COLO829 (cell line): ENCODE measurements at regions not wholly inside any gene's neighbourhood (a gene's known extent, or its start where the extent isn't known, plus 50 kb on each side); places are given as distances from the start of the nearest gene placed in this dataset.
"Not testable (repeated sequence)": the region's sequence is repeated elsewhere in the genome, so short reads cannot be mapped to it uniquely, and the experiment has no call there.

Experiments used
- DNase-seq: peaks from one replicate; pipeline ENCODE4 v3.0.0; 2012; ENCODE audit warnings: low spot score

DNA sequence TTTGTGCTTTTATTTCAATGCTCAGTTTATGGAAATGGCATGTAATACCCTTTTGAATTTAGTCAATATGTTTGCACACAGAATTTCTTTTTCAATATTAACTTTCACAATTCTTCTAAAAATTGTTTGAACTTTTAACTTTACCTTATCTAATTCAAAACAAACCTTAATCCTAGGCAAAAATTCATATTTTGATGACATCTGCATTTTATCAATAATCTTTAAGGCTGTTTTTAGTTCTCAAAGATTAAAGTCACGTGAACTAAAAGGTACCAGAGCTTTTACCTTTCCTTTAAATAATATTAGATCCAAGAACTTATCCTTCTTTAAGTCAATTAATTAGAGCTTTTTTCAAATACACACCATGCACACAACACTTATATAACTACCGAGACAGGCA, 218.9 kb upstream of the NCAM2 start:
- DNase-seq: no peak

DNA sequence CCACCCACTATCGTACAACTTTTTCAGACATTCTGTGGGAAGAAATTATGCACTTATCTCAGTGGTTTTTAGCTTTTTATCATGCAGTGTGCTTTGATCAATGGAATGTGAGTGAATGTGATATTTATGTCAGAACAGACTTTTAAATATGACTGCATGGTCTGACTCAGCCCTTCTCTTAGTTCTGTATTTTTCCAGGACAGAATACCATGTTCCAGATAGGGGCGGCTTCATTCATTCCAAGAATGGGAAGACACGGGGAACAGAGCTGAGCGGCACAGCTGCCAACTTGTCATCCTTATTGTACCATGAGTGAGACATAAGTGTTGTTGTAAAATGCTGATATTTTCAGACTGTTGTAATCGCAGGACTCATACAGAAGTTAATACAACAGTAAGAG, 214.6 kb upstream of the NCAM2 start:
- DNase-seq: no peak

- DNase-seq: no peak
Observed at GRCh38 chr21:20789729-20790500, 208.3 kb upstream of the NCAM2 start.

GRCh38 chr21:20800106-20800505, 198.1 kb upstream of the NCAM2 start:
- DNase-seq: no peak

GRCh38 chr21:20802201-20802600, 196.0 kb upstream of the NCAM2 start:
- DNase-seq: no peak

DNA sequence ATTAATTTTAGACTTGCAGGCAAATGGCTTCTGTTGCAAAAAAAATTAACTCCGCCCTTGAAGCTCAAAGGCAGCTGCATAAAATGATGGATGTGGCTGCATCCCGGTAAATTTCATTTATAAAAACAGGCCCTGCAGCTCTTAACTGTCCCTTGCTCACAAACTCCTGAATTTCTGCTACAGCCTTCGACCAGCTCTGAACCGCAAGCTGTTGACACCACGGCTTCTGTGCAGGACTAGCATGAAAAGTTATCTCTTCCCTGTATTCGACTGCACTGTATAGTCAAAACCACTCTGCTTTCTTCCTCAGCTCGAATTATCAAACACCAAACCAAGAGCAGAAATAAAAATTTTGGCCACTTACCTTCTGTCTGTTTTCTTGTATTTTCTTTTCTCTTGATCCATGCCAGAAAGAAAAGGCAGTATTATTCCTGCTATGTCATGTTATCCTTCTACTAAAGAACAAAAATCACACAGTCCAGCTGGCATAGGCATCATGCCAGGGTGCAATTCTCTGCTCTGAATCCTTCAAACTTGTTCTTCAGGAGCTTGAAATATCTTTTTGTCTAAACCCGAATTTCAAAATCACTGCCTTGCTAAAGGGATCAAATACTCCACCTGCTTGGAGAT, 195.5 kb upstream of the NCAM2 start:
- no peak for DNase-seq

GRCh38 chr21:20811702-20812101, 186.5 kb upstream of the NCAM2 start:
- DNase-seq: no peak

DNA sequence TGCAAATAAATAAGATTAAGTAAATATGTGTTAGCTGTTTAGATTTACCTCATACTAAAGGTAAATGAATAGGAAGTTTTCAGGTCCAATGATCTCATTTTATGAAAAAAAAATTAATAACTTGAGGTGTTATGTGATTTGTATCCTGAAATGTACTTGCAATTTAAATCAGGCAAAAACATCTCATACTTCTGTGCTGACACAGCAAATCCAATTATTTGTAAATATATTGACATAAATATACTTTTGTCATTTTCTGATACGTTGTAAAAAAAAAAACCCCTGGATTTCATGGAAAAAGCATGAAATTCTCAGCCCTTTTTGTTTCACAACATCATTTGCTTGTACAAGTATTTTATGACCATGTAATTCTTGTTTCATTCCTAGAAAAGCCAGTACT, 184.1 kb upstream of the NCAM2 start:
- no peak for DNase-seq

- no peak for DNase-seq
Observed at GRCh38 chr21:20822666-20823065, 175.5 kb upstream of the NCAM2 start.

GRCh38 chr21:20852866-20853265, 145.3 kb upstream of the NCAM2 start:
- DNase-seq: no peak

DNA sequence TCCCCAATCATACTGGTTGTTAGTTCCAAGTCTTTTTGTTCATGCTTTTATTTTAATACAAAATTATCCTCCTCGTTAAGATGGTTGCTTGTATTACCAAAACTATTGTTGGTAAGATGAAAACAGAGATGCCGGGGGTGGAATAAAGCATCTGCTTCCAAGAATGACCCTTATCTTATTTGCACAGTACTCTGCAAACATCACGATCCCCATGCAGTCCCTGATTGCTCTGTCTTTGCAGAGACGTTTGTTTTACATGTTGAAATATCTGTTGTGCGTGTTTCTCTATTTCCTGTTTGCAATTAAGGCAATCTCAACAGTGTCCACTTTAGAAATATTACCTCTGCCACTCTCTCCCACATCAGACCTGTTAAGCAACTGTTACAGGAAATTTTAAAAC, 141.3 kb upstream of the NCAM2 start:
- no peak for DNase-seq

DNA sequence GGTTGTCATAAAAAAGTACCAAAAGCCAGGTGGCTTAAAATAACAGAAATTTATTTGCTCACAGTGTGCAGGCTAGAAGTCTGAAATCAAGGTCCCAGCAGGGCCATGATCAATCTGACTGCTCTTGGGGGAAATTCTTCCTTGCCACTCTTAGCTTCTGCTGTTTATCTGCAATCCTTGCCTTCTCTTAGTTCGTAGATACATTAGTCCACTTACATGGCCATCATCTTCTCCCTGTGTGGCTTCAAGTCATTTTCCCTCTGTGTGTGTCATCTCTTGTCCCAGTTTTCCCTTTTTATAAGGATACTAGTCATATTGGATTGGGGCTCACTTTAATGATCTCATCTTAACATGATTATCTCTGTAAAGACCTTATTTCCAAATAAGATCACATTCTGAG, 124.0 kb upstream of the NCAM2 start:
- DNase-seq: no peak

DNA sequence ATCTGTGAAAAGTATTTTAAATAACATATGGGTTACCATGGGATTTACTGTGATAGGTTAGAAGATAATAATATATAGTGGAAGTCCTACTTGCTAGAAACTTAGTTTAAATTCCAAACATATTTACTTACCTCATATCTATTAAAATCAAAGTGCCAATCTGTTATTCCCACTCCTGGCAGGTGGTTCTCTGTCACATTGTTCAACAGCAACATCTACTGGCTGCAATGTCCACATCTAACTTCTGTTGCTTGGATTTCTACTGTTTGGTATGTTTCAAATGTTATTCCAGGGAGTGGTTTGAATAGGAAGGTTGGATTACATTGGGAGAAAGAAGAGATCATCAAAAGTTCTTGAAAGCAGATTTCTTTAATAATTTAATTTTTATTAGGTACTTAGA, 122.5 kb upstream of the NCAM2 start:
- DNase-seq: no peak

GRCh38 chr21:20877976-20878375, 120.2 kb upstream of the NCAM2 start:
- no peak for DNase-seq

- DNase-seq: peak; percentile 9
Observed at GRCh38 chr21:20882462-20883407, 115.5 kb upstream of the NCAM2 start.

- no peak for DNase-seq
Observed at GRCh38 chr21:20883408-20883800, 114.8 kb upstream of the NCAM2 start.

DNA sequence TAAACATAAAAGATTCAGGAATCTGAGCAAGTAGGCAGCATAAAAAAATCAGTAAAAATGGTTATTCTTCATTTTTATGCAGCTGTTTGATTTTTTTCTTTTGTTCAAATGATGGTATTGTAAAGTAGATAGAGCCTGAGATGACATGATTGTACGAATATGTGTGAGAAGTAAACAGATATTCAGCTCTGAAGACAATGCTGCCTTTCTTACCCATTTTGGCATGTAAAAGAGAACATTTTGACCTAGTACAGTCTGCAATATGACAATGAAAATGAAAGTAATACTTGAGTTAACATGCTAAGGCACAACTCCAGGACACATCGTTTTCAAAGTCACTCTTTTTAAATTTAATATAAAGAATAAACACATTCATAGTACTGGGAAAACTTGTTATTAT, 95.7 kb upstream of the NCAM2 start:
- no peak for DNase-seq

DNA sequence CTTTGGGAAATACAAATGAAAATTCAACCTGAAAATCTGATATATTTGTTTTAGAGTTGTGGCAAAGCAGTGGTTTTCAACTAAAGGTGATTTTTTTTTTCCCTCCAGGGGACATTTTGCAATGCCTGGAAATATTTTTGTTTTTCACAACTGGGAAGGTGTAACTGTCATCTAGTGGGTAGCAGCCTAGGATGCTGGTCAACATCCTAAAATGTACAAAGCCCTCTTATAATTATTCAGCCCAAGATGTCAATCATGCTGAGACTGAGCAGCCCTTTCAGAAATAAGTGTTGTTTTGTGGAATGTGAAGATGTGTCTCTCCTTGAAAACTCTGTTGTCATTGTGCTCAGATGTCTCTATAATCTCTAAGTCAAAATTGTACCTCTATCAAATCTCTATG, 95.2 kb upstream of the NCAM2 start:
- no peak for DNase-seq

GRCh38 chr21:20927555-20927954, 70.7 kb upstream of the NCAM2 start:
- not testable (repeated sequence) for DNase-seq

DNA sequence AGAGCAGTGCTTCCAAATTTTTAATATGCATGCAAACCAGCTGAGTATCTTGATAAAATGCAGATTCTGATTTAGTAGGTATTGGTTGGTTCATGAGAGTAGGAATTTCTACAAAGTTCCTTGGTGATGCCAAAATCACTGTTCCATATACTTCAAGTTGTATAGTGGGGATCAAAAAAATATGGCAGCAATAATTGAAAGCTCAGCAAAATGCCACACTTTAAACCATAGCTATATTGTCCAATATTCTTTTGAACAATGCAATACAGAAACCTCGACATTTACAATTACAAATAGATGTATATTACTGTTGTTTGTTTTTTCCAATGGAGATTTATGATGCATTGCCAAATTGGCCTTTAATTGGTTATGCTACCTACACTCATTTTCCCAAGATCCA, 55.7 kb upstream of the NCAM2 start:
- DNase-seq: no peak

DNA sequence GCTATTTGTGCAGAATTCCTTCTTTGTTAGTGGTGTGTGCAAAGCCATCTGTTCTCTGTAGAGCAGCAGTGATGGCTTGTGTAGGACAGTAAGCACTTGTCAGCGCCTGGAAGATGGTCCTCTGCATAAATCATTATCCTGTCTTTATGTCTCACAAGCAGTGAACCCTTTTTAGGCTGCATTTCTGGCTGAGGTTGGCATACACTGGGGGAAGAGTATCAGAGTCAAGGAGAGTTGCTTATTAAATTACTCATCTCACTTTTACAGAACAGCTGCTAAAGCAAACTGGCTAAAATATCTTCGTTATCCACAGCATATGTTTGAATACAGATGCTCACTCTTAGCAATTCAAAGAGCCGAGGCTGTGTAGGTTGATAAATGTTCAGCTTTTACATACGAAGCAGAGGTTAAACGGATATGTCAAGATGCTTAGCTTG, 54.6 kb upstream of the NCAM2 start:
- no peak for DNase-seq

DNA sequence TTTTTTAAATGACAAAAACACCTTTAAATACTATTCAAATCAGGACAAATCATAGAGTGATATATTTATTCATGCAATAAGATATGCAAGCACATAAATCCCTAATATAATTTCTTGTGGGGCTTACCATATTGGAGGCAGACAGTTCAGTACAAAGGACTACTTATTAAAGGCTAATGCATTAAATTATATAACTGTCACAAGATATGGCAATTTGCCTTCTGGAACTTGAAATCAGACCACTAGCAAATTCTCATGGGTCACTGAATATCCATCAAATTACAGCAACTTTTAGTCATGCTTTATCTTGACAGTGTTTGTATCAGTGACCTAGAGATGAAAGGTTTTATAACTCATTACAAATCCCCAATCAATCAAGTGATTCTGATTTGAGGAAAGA, 54.1 kb upstream of the NCAM2 start:
- no peak for DNase-seq

DNA sequence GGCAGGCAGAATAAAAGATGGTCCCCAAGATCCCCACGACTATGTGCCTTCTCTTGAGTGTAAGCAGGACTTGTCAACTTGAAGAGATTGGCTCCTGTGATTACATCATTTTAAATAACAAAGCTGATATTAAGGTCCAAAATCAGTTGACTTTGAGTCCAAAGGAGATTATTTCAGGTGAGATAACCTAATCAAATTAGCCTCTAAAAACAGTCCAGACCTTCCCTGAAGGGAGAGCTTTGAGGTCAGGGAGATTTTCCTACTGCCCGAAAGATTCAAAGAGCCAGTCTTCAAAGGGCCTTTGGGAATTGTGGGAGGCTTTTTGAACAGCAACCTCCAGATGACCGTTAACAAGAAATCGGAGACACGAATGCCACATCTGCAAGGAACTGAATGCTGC, 51.5 kb upstream of the NCAM2 start:
- DNase-seq: no peak
